ENCODE measurements at regions not wholly inside any gene's neighbourhood (a gene's known extent, or its start where the extent isn't known, plus 50 kb on each side); places are given as distances from the start of the nearest gene placed in this dataset.
A peak's percentile ranks its signal among the peaks of the same experiment; 100 is the strongest.

DNA sequence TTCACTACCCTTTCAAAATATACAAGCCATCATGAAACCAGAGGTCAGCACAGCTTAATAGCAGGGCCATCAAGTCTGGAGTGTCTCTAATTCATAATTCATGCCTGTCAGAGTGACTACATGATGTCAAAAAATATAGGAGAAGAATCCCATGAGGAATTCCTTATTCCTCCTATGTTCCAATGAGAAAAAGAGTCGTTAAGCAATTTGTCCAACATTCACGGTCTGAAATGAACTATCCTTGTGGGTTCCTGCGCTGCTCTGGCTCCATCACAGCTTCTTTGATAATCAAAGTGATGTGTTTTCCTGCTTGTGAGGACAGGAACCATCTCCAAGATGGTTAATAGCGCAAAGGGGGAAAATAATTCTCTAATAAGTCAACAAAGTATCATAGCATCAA lies 560.4 kb upstream of the KLHL29 start:
- no peak for DNase-seq

DNA sequence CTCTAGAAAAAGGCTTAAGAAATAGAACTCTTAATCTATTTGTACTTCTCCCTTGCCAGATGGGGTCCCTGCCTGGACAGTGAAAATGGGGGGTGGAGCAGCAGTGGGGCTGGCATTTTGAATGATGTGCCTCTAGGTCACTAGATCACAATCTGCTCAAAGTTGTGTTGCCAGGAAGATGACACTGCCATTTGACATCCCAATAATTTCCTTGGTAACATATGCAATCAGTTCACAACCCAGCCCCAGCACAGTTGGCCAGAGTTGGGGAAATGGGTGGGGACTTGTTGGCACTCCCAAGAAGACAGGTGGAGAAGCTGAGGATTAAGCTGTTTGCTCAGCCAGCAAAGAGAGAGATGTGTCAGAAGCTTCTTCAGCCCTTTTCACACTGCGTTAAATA lies 558.3 kb upstream of the KLHL29 start:
- DNase-seq: no peak

DNA sequence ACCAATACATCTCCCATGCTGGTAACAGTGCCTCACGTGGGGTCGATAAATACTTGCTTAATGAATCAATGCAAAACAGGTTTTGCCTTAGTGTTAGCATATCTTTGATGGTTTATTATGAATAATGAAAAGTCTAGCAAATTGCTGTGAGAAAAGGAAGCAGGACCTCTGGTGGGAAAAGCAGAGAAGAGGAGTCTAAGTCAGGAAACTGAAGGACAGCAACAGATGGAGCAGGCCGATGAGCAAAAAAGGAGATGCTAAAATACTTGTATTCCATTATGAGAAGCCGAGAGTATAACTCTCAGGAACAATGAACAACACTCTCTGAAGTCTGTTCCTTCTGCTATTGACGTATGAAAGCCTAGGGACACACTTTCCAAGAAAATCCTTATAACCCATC lies 555.2 kb upstream of the KLHL29 start:
- no peak for DNase-seq

- no peak for DNase-seq
Measured at GRCh38 chr2:22832196-22832595, 552.8 kb upstream of the KLHL29 start.

DNA sequence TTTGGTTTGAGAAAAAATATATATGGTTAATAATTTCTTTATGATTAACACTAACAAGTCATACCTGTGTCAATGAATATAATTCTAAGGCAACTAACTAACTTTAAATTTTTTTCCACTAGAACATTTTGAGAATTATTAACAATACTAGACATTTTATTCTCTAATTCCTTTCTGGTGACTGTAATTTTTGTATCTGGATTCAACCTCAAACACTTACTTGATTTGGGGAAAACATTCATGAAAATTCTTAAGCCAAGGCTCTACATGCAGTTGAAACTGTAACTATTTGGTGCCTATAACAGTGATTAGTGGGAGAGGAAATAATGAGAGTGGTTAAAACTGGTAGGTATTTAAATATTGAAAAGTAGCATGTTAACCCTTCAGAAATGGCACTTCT lies 546.5 kb upstream of the KLHL29 start:
- no peak for DNase-seq

- DNase-seq: no peak
Measured at GRCh38 chr2:22842205-22842869, 542.6 kb upstream of the KLHL29 start.

DNA sequence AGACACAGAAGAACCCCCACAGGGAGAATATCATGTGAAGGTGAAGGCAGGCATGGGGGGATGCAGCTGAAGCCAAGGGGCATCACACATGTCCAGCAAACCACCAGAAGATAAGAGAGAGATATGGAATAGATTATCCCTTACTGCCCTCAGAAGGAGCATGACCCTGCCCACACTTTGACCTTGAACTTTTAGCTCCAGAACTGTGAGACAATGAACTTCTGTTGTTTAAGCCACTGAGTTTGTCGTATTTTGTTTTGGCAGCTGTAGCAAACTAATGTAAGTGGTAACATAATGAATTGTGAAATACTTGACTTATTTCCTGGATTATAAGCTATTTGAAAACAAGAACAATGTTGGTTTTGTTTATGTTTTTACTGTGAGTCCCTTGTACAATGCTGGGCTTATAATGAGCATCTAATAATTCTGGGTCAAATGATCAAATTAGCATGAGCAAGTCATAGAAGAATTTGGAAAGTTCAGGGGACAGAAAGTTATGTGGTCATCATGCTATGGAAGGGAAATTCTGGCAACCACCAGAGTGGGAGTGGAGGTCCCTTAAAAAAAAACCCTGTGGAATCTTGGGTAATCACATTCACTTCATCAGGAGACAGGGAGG lies 541.0 kb upstream of the KLHL29 start:
- peak; percentile 10 to 13 for DNase-seq

DNA sequence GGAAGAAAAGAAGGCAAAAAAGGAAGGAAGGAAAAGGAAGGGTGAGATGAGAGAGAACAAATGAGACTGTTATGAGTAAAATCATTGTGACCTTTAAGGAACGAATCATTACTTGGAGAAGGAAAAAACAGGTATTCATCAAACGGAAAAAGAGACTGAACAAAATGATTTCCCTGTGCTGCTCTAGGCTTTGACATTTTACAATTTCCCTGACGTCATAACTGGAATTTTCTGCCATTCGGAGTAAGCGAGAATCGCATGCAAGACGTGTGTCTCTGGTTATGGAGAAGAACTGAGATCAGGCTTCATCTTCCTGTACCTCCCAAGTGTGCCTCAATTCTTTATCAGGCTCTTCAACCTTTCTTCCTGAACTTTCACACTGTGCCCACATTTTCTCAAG lies 534.7 kb upstream of the KLHL29 start:
- no peak for DNase-seq

- DNase-seq: no peak
Measured at GRCh38 chr2:22854588-22854987, 530.4 kb upstream of the KLHL29 start.

DNA sequence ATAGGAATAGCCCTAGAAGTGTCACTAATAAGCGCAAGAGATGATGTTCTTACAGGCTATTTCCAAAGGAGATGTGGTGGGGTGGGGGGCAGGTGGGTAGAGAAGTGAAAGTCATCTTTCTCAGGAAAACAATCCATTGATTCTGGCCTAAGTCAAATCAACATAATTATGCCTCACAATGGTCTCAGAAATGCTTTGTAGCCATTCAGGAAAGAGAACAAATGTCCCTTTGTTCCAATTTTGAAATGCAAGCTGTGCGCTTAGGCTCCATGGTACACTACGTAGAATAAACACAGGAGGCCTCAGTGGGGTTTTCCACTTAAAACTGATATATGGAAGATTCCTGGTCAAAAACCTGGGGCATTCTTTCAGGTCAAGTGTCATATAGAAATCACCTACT lies 529.9 kb upstream of the KLHL29 start:
- DNase-seq: no peak

DNA sequence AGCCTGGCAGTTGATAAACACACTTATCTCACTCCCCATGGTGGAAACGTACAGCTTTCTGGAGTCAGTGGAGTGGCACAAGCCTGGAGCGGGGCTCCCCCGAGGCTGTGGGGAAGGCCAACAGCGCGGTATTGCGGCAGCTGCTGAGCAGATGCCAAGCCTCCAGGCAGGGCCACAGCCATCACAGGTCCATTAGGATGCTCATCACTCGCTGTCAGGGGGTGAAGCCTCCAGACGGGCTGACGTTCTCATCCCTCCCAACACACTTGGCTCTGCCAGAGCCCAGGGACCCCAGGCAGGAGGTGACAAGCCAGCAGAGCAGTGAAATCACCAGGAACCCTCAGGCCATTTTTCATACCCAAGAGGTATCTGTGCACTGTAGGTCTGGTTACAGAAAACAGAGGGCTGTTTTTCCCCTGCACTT lies 529.2 kb upstream of the KLHL29 start:
- DNase-seq: no peak

DNA sequence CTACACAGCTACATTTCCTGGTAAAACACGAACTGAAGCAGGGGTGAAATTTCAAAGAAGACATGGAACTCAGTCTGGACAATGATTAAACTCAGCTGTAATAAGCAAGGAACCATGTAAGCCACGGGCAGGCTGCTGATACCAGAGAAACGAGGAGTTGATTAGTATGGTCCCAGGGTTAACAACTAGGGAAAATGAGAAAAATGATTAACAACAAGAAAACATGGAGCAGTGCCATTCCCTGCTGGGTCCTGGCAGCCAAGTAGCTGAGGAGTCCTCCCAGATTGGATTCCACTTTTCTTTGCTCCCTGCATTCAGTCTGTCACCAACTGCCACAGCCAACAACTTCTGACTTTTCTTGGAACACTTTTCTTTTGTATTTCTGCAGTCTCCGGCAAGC lies 517.0 kb upstream of the KLHL29 start:
- DNase-seq: peak; percentile 1 to 5

GRCh38 chr2:22878121-22878520 lies 506.9 kb upstream of the KLHL29 start:
- no peak for DNase-seq

DNA sequence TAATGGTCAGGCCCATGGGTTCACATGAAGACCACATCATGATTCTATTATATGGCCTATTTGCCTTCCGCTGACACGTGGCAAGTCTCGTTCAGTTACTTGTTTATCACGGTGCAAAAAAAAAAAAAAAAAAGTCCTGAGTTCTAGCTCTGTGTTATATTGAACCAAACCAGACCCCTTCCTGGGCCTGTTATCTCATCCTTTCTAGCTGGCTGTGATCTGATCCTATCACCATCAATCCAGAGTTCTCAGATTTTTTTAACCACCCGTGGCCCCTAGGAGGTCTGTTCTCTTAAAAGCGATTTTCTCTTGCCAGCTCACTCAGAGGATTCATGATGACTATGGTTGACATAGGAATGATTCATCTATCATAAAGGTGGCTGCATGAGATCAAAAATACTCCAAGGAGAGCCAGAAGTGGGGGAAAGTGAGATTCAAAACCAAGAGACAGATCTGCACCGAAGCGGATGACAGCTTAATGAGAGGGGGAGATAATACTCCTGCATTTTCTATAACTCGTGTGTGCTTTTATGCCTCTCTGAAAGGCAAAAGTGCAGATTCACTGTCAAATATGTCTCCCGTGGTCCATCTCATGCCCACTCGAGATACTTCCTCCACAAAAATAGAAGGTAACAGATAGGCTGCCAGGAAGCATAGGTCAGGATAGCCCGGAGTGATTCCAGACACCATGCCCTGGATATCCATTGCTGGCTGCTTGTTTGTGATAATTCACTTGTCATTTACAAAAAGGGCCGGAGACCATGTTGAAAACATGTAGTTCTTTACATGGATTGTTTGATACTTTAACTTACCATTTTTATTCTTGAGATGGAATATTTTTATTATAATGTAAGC lies 505.7 kb upstream of the KLHL29 start:
- no peak for DNase-seq

GRCh38 chr2:22880161-22880560 lies 504.8 kb upstream of the KLHL29 start:
- DNase-seq: no peak

DNA sequence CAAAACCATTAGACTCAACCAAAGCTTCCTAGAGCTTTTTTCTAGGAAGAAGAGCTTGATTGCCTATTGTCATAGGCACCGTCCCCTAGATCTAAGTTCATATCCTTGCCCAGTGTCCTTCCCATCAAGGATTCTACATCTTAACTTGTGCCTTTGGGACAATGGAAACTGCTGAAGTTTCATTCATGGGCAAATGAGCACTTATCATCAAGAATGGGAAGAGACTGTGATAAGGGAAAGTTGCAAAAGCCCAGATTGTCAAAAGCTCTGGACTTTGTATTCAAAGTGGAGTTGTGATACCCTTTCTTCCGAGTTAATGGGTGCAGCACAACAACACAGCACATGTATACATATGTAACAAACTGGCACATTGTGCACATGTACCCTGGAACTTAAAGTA lies 503.0 kb upstream of the KLHL29 start:
- DNase-seq: no peak

DNA sequence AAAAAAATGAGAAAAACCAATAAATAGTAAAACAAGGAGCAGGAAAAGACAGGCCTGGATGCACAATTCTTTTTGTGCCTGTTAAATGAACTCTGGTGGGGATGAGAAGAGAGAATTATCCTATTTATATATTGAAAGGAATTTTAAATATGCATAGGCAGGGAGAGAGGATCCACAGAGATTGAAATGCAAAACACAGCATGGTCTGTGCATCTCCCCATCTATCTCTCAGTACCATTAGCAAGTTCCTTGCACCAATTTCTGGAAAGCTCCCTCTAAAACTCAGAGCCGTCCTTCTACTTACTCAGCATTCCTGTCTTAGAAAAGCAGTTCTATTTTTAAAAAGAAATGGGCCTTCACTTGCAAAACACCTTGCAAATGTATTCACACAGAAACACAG lies 502.3 kb upstream of the KLHL29 start:
- no peak for DNase-seq

DNA sequence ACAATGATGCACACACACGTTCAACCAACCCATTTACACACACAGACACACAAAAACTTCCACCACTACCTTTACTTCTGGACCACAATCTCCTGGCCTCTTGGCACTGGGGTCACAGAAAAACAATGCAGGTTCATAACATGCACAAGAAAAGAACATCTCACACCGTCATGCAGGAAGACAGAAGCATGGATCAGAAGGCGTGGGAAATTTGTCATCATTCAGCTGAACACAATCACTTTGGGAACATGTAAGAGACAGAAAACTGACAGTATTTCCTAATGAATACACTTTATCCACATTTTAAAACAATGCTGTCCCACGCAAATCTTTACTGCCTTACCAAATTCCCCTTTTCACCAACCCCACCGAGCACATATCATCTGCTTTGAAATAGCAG lies 501.9 kb upstream of the KLHL29 start:
- DNase-seq: no peak

DNA sequence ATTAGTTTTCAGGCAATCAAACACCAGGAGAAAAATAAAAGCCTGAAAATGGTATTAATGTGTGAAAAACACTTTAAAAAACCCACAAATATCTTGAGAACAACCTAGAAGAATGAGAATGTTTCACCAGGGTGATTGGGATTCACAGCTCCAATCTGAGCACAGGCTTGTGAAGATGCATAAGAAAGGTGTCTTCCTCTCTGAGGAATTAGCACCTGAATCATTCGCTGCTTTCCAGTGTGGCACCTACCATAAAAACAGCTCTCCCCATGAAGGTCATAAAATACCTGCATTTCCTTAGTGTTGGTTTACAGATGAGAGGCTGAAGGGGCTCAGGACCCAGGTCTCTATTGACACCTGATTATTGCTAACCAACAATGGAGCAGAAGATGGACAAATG lies 499.7 kb upstream of the KLHL29 start:
- DNase-seq: no peak

DNA sequence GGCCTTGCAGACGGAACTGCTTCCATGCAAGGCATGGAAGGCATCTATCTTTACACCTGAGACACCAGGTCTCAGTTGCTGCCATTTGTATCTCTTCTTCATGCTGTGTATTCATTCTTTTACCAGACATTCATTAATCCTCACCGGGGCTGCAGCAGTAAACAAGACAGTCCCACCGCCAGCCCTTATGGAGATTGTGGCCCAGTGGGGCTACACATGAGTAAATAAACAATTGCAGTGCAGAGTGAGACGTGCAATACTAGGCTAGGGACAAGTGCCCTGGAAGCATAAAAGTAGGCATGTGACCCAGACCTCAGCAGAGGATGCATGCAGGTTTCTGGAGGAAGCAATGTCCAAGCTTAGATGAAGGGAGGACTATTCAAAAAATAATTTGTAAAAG lies 497.6 kb upstream of the KLHL29 start:
- no peak for DNase-seq

DNA sequence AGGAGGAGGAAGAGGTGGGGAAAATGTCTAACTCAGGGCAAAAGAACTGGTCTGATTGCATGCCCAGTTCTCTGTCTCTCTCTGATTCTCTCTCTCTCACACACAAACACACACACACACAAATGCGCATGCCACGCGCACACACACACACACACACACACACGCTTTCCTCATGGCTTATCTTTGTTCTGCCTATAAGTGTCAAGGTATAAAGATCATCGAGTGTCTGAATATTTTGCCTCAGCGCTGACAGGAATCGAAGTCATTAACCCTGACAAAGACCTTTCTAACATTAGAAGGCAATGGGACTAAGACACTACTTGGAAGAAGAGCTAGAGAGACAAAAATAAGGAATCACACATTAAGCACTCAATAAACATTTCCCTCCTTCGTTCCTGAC lies 497.1 kb upstream of the KLHL29 start:
- no peak for DNase-seq

- no peak for DNase-seq
Measured at GRCh38 chr2:22890132-22890531, 494.8 kb upstream of the KLHL29 start.
